Neuronal stem cell (in vitro differentiated cells): ENCODE measurements at regions not wholly inside any gene's neighbourhood (a gene's known extent, or its start where the extent isn't known, plus 50 kb on each side); places are given as distances from the start of the nearest gene placed in this dataset.

Experiments used
- DNase-seq: peaks from one replicate; pipeline ENCODE4 v3.0.0-alpha.2; 2013; ENCODE audit warnings: low spot score
- H2AFZ ChIP-seq: one replicate; pipeline ENCODE4 v1.6.1; 2013; ENCODE audit warnings: mild to moderate bottlenecking, low read length, inconsistent platforms
- H2AK5ac ChIP-seq: 2 replicates; pipeline ENCODE4 v1.6.1; 2013; ENCODE audit warnings: low read depth, mild to moderate bottlenecking, inconsistent platforms, low read length, moderate library complexity, mixed read lengths
- H2BK120ac ChIP-seq: 2 replicates; pipeline ENCODE4 v1.6.1; 2013; ENCODE audit warnings: low read depth, mild to moderate bottlenecking, inconsistent platforms, low read length, moderate library complexity, mixed read lengths
- H2BK12ac ChIP-seq: one replicate; pipeline ENCODE4 v1.6.1; 2013; ENCODE audit warnings: low read length, inconsistent platforms
- H2BK15ac ChIP-seq: 2 replicates; pipeline ENCODE4 v1.6.1; 2013; ENCODE audit warnings: mild to moderate bottlenecking, low read length, inconsistent platforms, mixed read lengths
- H2BK5ac ChIP-seq: one replicate; pipeline ENCODE4 v1.6.1; 2013; ENCODE audit warnings: inconsistent platforms, mild to moderate bottlenecking, low read length, moderate library complexity
- H3K14ac ChIP-seq: one replicate; pipeline ENCODE4 v1.6.1; 2013; ENCODE audit warnings: low read length, inconsistent platforms
- H3K18ac ChIP-seq: 2 replicates; pipeline ENCODE4 v1.6.1; 2013; ENCODE audit warnings: low read length, inconsistent platforms
- H3K23ac ChIP-seq: 2 replicates; pipeline ENCODE4 v1.6.1; 2013; ENCODE audit warnings: low read depth, mild to moderate bottlenecking, mixed read lengths, low read length, inconsistent platforms; ENCODE audit not compliant: poor library complexity
- H3K27ac ChIP-seq: replicated peaks from 3 replicates; pipeline ENCODE4 v1.5.1; 2013; ENCODE audit warnings: low read length, inconsistent platforms
- H3K27me3 ChIP-seq, 3 experiments: 2 replicates each; pipeline ENCODE4 v1.6.1; 2013; ENCODE audit warnings: low read length in 3 of 3, mild to moderate bottlenecking in 2 of 3, inconsistent platforms in 1 of 3, low read depth in 1 of 3, mixed read lengths in 1 of 3, moderate library complexity in 1 of 3; ENCODE audit not compliant: control insufficient read depth in 3 of 3, insufficient read depth in 3 of 3
- H3K36me3 ChIP-seq, 2 donors: replicated peaks in 1 of 2; 2 replicates each; pipeline ENCODE4 v1.6.1; 2013; ENCODE audit warnings: low read length in 2 of 2; ENCODE audit not compliant: control insufficient read depth in 2 of 2, insufficient read depth in 2 of 2
- H3K4ac ChIP-seq: 2 replicates; pipeline ENCODE4 v1.6.1; 2013; ENCODE audit warnings: inconsistent platforms, mild to moderate bottlenecking, low read length, moderate library complexity
- H3K4me1 ChIP-seq, 2 donors: 1 replicate in 1 of 2; 2 replicates in 1 of 2; pipeline ENCODE4 v1.6.1; 2013; ENCODE audit warnings: low read length in 2 of 2, low read depth in 1 of 2; ENCODE audit not compliant: control insufficient read depth in 2 of 2, insufficient read depth in 1 of 2
- H3K4me2 ChIP-seq: one replicate; pipeline ENCODE4 v1.6.1; 2013; ENCODE audit warnings: mild to moderate bottlenecking, low read length, inconsistent platforms; ENCODE audit not compliant: insufficient read depth, poor library complexity, severe bottlenecking
- H3K4me3 ChIP-seq, 2 donors: 2 replicates each; pipeline ENCODE4 v1.5.1; 2013; ENCODE audit warnings: low read length in 2 of 2, mild to moderate bottlenecking in 2 of 2, inconsistent platforms in 1 of 2, moderate library complexity in 1 of 2
- H3K79me1 ChIP-seq: one replicate; pipeline ENCODE4 v1.6.1; 2013; ENCODE audit warnings: low read depth, mild to moderate bottlenecking, inconsistent platforms, low read length, moderate library complexity
- H3K9ac ChIP-seq: one replicate; pipeline ENCODE4 v1.6.1; 2013; ENCODE audit warnings: mild to moderate bottlenecking, low read depth, low read length, inconsistent platforms; ENCODE audit not compliant: poor library complexity
- H3K9me3 ChIP-seq, 2 donors: replicated peaks in 1 of 2; 2 replicates each; pipeline versions ENCODE3 to v1.6.1; 2013; ENCODE audit warnings: low read length in 2 of 2, mild to moderate bottlenecking in 2 of 2, inconsistent platforms in 1 of 2, low read depth in 1 of 2, mixed read lengths in 1 of 2, moderate library complexity in 1 of 2; ENCODE audit not compliant: control insufficient read depth in 2 of 2, insufficient read depth in 1 of 2
- H4K8ac ChIP-seq: one replicate; pipeline ENCODE4 v1.6.1; 2013; ENCODE audit warnings: low read depth, mild to moderate bottlenecking, inconsistent platforms, low read length, moderate library complexity
- H4K91ac ChIP-seq: one replicate; pipeline ENCODE4 v1.6.1; 2013; ENCODE audit warnings: low read length, low read depth, mild to moderate bottlenecking, inconsistent platforms; ENCODE audit not compliant: poor library complexity
- WGBS, 2 donors: extraction: QIAGEN DNeasy Blood & Tissue Kit; methylation state at CpG; one replicate each; pipeline ENCODE4 v1.1.7; 2013; ENCODE audit warnings: missing lambda C conversion rate in 2 of 2, mixed read lengths in 1 of 2; ENCODE audit not compliant: insufficient read length in 2 of 2, insufficient replicate concordance in 1 of 2; ENCODE audit errors: extremely low coverage in 2 of 2; 5-methylcytosine and 5-hydroxymethylcytosine counted together

DNA sequence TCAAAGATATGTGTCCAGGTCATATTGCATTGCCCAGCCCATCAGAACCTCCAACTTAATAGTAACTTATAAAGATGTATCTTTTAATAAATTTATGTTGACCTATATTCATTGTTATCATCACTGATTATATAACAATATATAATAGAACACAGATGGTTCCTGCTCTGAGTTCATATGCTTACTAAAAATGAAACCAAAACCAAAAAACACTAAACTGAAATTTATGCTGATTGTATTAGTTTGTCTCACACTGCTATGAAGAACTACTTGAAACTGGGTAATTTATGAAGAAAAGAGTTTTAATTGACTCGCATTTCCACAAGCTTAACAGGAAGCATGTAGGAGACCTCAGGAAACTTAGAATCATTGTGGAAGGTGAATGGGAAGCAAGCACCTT, 462.5 kb upstream of the TYRP1 start:
- H3K14ac ChIP-seq: no peak overlapping the region
- no peak overlapping the region for H2BK5ac ChIP-seq
- no peak for DNase-seq
- no peak overlapping the region for H2BK12ac ChIP-seq
- H3K27ac ChIP-seq: no peak overlapping the region
- H2AK5ac ChIP-seq: no peak overlapping the region
- no peak overlapping the region for H4K8ac ChIP-seq
- no CpG with 5 or more reads among the region's 1 CpG for WGBS, 2 donors
- H3K79me1 ChIP-seq: no peaks in the 10 kb centered on the region
- no peak overlapping the region for H3K4ac ChIP-seq
- H3K36me3 ChIP-seq: no peaks in the 10 kb centered on the region
- no peak overlapping the region for H2AFZ ChIP-seq
- no peak overlapping the region for H4K91ac ChIP-seq
- H3K4me3 ChIP-seq: no peak overlapping the region
- no peaks in the 10 kb centered on the region for H3K4me1 ChIP-seq
- H2BK15ac ChIP-seq: no peak overlapping the region
- H3K23ac ChIP-seq: no peak overlapping the region
- H3K9ac ChIP-seq: no peak overlapping the region
- H3K4me2 ChIP-seq: no peak overlapping the region
- H3K9me3 ChIP-seq: peaks cover 0 to 4% of the 10 kb centered on the region in 2 donors
- no peak overlapping the region for H3K18ac ChIP-seq
- H2BK120ac ChIP-seq: no peak overlapping the region
- H3K27me3 ChIP-seq: no peaks in the 10 kb centered on the region

DNA sequence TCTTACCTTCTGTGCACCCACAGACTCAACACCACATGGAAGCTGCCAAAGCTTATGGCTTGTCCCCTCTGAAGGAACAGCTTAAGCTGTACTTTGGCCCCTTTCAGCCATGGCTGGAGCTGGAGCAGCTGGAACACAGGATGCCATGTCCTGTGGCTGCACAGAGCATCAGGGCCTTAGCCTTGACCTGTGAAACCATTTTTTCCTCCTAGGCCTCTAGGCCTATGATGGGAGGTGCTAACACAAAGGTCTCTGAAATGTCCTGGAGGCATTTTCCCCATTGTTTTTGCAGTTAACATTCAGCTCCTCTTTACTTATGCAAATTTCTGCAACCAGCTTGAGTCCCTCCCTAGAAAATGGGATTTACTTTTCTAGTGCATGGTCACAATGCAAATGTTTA, 461.4 kb upstream of the TYRP1 start:
- no peak overlapping the region for H2AK5ac ChIP-seq
- H3K27ac ChIP-seq: no peak overlapping the region
- H3K79me1 ChIP-seq: no peaks in the 10 kb centered on the region
- no peak overlapping the region for H3K23ac ChIP-seq
- no peak overlapping the region for H3K9ac ChIP-seq
- no peak overlapping the region for H2BK120ac ChIP-seq
- no peak overlapping the region for H2BK15ac ChIP-seq
- H3K18ac ChIP-seq: no peak overlapping the region
- H2BK5ac ChIP-seq: no peak overlapping the region
- no peak overlapping the region for H4K8ac ChIP-seq
- H2BK12ac ChIP-seq: no peak overlapping the region
- peaks cover 0 to 4% of the 10 kb centered on the region in 2 donors for H3K9me3 ChIP-seq
- H4K91ac ChIP-seq: no peak overlapping the region
- no peaks in the 10 kb centered on the region for H3K4me1 ChIP-seq
- H3K4me2 ChIP-seq: no peak overlapping the region
- H3K14ac ChIP-seq: no peak overlapping the region
- H3K27me3 ChIP-seq: no peaks in the 10 kb centered on the region
- H3K4me3 ChIP-seq: no peak overlapping the region
- no peak for DNase-seq
- no peaks in the 10 kb centered on the region for H3K36me3 ChIP-seq
- H3K4ac ChIP-seq: no peak overlapping the region
- no peak overlapping the region for H2AFZ ChIP-seq

DNA sequence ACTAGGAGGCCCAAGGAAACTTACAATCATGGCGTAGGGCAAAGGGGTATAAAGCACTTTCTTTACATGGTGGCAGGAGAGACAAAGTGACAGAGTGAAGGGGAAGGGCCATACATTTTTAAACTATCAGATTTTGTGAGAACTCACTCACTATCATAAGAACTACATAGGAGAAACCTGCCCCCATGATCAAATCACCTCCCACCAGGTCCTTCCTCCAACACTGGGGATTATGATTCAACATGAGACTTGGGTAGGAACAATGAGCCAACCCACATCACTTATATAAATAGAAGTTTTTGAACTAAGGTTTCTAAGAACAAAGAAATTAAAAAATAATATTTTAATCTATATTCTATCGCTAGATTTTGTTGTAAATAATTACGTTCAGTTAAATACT, 460.3 kb upstream of the TYRP1 start:
- Histone ChIP-seq H3K14ac (no peak overlapping the region), H3K4me3 (no peak overlapping the region), H3K27me3 (no peaks in the 10 kb centered on the region)

GRCh38 chr9:12253941-12254340, 439.2 kb upstream of the TYRP1 start:
- Histone ChIP-seq H3K36me3 (no peaks in the 10 kb centered on the region), H2BK12ac (no peak overlapping the region), H3K4ac (no peak overlapping the region), H3K4me2 (no peak overlapping the region), H3K4me3 (no peak overlapping the region), H3K14ac (no peak overlapping the region), H3K23ac (no peak overlapping the region), H2BK5ac (no peak overlapping the region), H2BK15ac (no peak overlapping the region), H4K91ac (no peak overlapping the region), H2AK5ac (no peak overlapping the region), H3K27ac (no peak overlapping the region), H3K9ac (no peak overlapping the region), H2BK120ac (no peak overlapping the region), H2AFZ (no peak overlapping the region), H3K27me3 (no peaks in the 10 kb centered on the region), H3K4me1 (no peaks in the 10 kb centered on the region), H3K79me1 (no peaks in the 10 kb centered on the region), H3K18ac (no peak overlapping the region), H4K8ac (no peak overlapping the region), H3K9me3 (peaks cover 0 to 7% of the 10 kb centered on the region in 2 donors)
- WGBS, 2 donors: no CpG with 5 or more reads among the region's 2 CpGs
- DNase-seq: no peak

More for the DNA sequence above, 460.3 kb upstream of the TYRP1 start:
- Histone ChIP-seq H2AFZ (no peak overlapping the region), H3K4ac (no peak overlapping the region), H3K36me3 (no peaks in the 10 kb centered on the region), H2BK12ac (no peak overlapping the region), H2AK5ac (no peak overlapping the region), H4K8ac (no peak overlapping the region), H3K79me1 (no peaks in the 10 kb centered on the region), H3K4me2 (no peak overlapping the region), H2BK15ac (no peak overlapping the region), H3K9me3 (peaks cover 0 to 4% of the 10 kb centered on the region in 2 donors), H2BK5ac (no peak overlapping the region), H3K23ac (no peak overlapping the region), H2BK120ac (no peak overlapping the region), H3K9ac (no peak overlapping the region), H3K27ac (no peak overlapping the region), H3K18ac (no peak overlapping the region), H3K4me1 (no peaks in the 10 kb centered on the region), H4K91ac (no peak overlapping the region)
- DNase-seq: no peak
- WGBS, 2 donors: no CpG with 5 or more reads among the region's 3 CpGs
